PFSK-1 (cell line): ENCODE measurements at regions not wholly inside any gene's neighbourhood (a gene's known extent, or its start where the extent isn't known, plus 50 kb on each side); places are given as distances from the start of the nearest gene placed in this dataset.

Source experiments
- FOXP2 ChIP-seq: optimal IDR thresholded peaks from 2 replicates; pipeline ENCODE3; 2011; ENCODE audit warnings: borderline replicate concordance, control low read depth, inconsistent platforms; ENCODE audit not compliant: insufficient read depth; ENCODE audit errors: extremely low read length, extremely low read depth
- POLR2AphosphoS5 ChIP-seq: IDR thresholded peaks from 2 replicates; pipeline ENCODE4 v1.6.1; 2012; ENCODE audit warnings: low read depth, mild to moderate bottlenecking, control low read depth, low read length, moderate library complexity
- SIN3A ChIP-seq: IDR thresholded peaks from 2 replicates; pipeline ENCODE4 v1.6.1; 2012; ENCODE audit warnings: mild to moderate bottlenecking, low read length, moderate library complexity, borderline replicate concordance; ENCODE audit not compliant: insufficient read depth
- TAF1 ChIP-seq: IDR thresholded peaks from 2 replicates; pipeline ENCODE4 v1.6.1; 2012; ENCODE audit warnings: low read length, control low read depth, borderline replicate concordance; ENCODE audit not compliant: insufficient read depth
- TF ChIP-seq, protein P1 (sequence below), 2 experiments: IDR thresholded peaks; 2 replicates each; pipeline versions ENCODE4 v1.6.1 to v1.8.0; 2011 to 2012; ENCODE audit warnings: low read depth in 2 of 2, low read length in 2 of 2, control low read depth in 1 of 2, inconsistent platforms in 1 of 2, mild to moderate bottlenecking in 1 of 2, moderate library complexity in 1 of 2; ENCODE audit not compliant: insufficient read depth in 1 of 2

GRCh38 chr11:131228378-131228777 lies 142.0 kb upstream of the NTM start:
- TF ChIP-seq FOXP2 (no peak), TAF1 (no peak), SIN3A (no peak), POLR2AphosphoS5 (no peak)

GRCh38 chr11:131229221-131229620 lies 141.2 kb upstream of the NTM start:
- TF ChIP-seq POLR2AphosphoS5 (no peak), SIN3A (no peak), FOXP2 (no peak), TAF1 (no peak)
- TF ChIP-seq, protein P1, sequence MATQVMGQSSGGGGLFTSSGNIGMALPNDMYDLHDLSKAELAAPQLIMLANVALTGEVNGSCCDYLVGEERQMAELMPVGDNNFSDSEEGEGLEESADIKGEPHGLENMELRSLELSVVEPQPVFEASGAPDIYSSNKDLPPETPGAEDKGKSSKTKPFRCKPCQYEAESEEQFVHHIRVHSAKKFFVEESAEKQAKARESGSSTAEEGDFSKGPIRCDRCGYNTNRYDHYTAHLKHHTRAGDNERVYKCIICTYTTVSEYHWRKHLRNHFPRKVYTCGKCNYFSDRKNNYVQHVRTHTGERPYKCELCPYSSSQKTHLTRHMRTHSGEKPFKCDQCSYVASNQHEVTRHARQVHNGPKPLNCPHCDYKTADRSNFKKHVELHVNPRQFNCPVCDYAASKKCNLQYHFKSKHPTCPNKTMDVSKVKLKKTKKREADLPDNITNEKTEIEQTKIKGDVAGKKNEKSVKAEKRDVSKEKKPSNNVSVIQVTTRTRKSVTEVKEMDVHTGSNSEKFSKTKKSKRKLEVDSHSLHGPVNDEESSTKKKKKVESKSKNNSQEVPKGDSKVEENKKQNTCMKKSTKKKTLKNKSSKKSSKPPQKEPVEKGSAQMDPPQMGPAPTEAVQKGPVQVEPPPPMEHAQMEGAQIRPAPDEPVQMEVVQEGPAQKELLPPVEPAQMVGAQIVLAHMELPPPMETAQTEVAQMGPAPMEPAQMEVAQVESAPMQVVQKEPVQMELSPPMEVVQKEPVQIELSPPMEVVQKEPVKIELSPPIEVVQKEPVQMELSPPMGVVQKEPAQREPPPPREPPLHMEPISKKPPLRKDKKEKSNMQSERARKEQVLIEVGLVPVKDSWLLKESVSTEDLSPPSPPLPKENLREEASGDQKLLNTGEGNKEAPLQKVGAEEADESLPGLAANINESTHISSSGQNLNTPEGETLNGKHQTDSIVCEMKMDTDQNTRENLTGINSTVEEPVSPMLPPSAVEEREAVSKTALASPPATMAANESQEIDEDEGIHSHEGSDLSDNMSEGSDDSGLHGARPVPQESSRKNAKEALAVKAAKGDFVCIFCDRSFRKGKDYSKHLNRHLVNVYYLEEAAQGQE (IDR thresholded peaks at IDR 0.05; ENCODE audit: insufficient read depth in 1 of 2, low read depth in 2 of 2, low read length in 2 of 2), result no peak

GRCh38 chr11:131231317-131231940 lies 139.0 kb upstream of the NTM start:
- no peak for TF ChIP-seq TAF1
- TF ChIP-seq POLR2AphosphoS5, result no peak
- TF ChIP-seq SIN3A, result no peak
- TF ChIP-seq, protein P1 (IDR thresholded peaks at IDR 0.05; ENCODE audit: insufficient read depth in 1 of 2, low read depth in 2 of 2, low read length in 2 of 2), result no peak
- TF ChIP-seq FOXP2, result no peak

DNA sequence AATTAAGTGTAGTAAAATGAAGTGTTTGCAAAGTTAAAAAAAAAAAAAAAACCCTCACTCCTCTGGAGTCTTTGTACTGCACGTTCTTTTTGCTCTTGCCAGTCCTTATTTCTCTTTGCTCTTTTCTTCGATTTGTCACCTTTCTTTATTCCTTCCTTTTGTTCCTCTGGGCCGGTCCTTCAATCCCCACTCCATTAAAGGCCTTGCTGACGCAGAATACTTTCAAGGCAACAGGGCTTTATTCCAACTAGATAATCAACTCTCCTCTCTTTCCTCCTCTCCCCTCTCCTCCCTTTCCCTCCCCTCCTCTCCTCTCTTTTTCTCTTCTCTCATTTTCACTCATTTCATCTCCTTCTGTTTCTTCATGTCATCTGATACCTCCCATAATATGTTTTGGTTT lies 138.2 kb upstream of the NTM start:
- TF ChIP-seq POLR2AphosphoS5 (no peak), SIN3A (no peak), FOXP2 (no peak), TAF1 (no peak)
- TF ChIP-seq, protein P1 (IDR thresholded peaks at IDR 0.05; ENCODE audit: insufficient read depth in 1 of 2, low read depth in 2 of 2, low read length in 2 of 2), result no peak

GRCh38 chr11:131234221-131234620 lies 136.2 kb upstream of the NTM start:
- no peak for TF ChIP-seq POLR2AphosphoS5
- TF ChIP-seq SIN3A, result no peak
- TF ChIP-seq, protein P1 (IDR thresholded peaks at IDR 0.05; ENCODE audit: insufficient read depth in 1 of 2, low read depth in 2 of 2, low read length in 2 of 2), result no peak
- TF ChIP-seq FOXP2, result no peak
- no peak for TF ChIP-seq TAF1
